IPS DF 6.9 (cell line): ENCODE measurements at regions not wholly inside any gene's neighbourhood (a gene's known extent, or its start where the extent isn't known, plus 50 kb on each side); places are given as distances from the start of the nearest gene placed in this dataset.
"Not testable (repeated sequence)": the region's sequence is repeated elsewhere in the genome, so short reads cannot be mapped to it uniquely, and the experiment has no call there.

Source experiments
- DNase-seq: peaks from one replicate; pipeline ENCODE4 v3.0.0-alpha.2; 2013; ENCODE audit warnings: low read depth, low spot score
- H3K27ac ChIP-seq: one replicate; pipeline ENCODE4 v1.5.1; 2013; ENCODE audit warnings: low read length, control low read depth
- H3K27me3 ChIP-seq: 2 replicates; pipeline ENCODE4 v1.6.1; 2013; ENCODE audit warnings: mild to moderate bottlenecking, low read length; ENCODE audit not compliant: control insufficient read depth, insufficient read depth
- H3K36me3 ChIP-seq: 2 replicates; pipeline ENCODE4 v1.6.1; 2013; ENCODE audit warnings: low read length; ENCODE audit not compliant: control insufficient read depth, insufficient read depth
- H3K4me1 ChIP-seq: 2 replicates; pipeline ENCODE4 v1.6.1; 2013; ENCODE audit warnings: low read length; ENCODE audit not compliant: control insufficient read depth, insufficient read depth
- H3K4me3 ChIP-seq: 2 replicates; pipeline ENCODE4 v1.5.1; 2013; ENCODE audit warnings: mild to moderate bottlenecking, low read length
- H3K9me3 ChIP-seq: 2 replicates; pipeline ENCODE4 v1.6.1; 2013; ENCODE audit warnings: low read length, inconsistent platforms; ENCODE audit not compliant: control insufficient read depth, insufficient read depth
- WGBS: extraction: QIAGEN DNeasy Blood & Tissue Kit; methylation state at CpG from one replicate; pipeline ENCODE4 v1.1.7; 2013; ENCODE audit warnings: mixed read lengths, missing lambda C conversion rate; ENCODE audit not compliant: insufficient read length, insufficient coverage; 5-methylcytosine and 5-hydroxymethylcytosine counted together

- not testable (repeated sequence) for H3K4me1 ChIP-seq, H3K4me3 ChIP-seq, H3K36me3 ChIP-seq, DNase-seq, H3K27ac ChIP-seq, H3K27me3 ChIP-seq, H3K9me3 ChIP-seq
- WGBS: no CpG with 5 or more reads among the region's 15 CpGs
Measured at GRCh38 chr16:29301662-29302285, 104.7 kb downstream of the NPIPB11 start.

- not testable (repeated sequence) for H3K9me3 ChIP-seq, DNase-seq, H3K4me1 ChIP-seq, H3K36me3 ChIP-seq, H3K27me3 ChIP-seq, H3K27ac ChIP-seq, H3K4me3 ChIP-seq
- no CpG with 5 or more reads among the region's 29 CpGs for WGBS
Measured at GRCh38 chr16:29300541-29301535, 105.7 kb downstream of the NPIPB11 start.

GRCh38 chr16:29300030-29300491 is 106.5 kb downstream of the NPIPB11 start:
- not testable (repeated sequence) for DNase-seq, H3K27ac ChIP-seq
- no CpG with 5 or more reads among the region's 7 CpGs for WGBS

GRCh38 chr16:29298997-29299396 is 107.5 kb downstream of the NPIPB11 start:
- H3K36me3 ChIP-seq, H3K27me3 ChIP-seq, H3K9me3 ChIP-seq, H3K27ac ChIP-seq, DNase-seq, H3K4me3 ChIP-seq, H3K4me1 ChIP-seq: not testable (repeated sequence)
- WGBS: 100% methylated on average over 7 of the region's 10 CpGs

More at GRCh38 chr16:29300030-29300491, 106.5 kb downstream of the NPIPB11 start:
- H3K27me3 ChIP-seq, H3K4me1 ChIP-seq, H3K4me3 ChIP-seq, H3K36me3 ChIP-seq, H3K9me3 ChIP-seq: not testable (repeated sequence)

GRCh38 chr16:29298307-29298706 is 108.2 kb downstream of the NPIPB11 start:
- H3K9me3 ChIP-seq, H3K36me3 ChIP-seq, H3K27ac ChIP-seq, H3K4me3 ChIP-seq, H3K27me3 ChIP-seq, H3K4me1 ChIP-seq, DNase-seq: not testable (repeated sequence)
- WGBS: no CpG with 5 or more reads among the region's 12 CpGs

DNA sequence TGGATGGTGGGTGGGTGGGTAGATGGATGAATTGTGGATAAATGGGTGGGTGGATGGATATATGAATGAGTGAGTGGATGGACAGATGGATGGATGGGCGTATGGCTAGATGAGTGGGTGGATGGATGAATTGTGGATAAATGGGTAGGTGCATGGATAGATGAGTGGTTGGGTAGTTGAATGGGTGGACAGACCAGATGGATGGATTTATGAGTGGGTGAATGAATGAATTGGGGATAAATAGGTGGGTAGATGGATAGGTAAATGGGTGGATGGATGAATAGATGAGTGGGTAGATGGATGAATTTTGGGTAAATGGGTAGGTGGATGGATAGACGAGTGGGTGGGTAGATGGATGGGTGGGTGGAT is 108.7 kb downstream of the NPIPB11 start:
- not testable (repeated sequence) for H3K9me3 ChIP-seq, DNase-seq, H3K27ac ChIP-seq, H3K4me1 ChIP-seq, H3K36me3 ChIP-seq, H3K27me3 ChIP-seq, H3K4me3 ChIP-seq
- WGBS: no CpG with 5 or more reads among the region's 2 CpGs

DNA sequence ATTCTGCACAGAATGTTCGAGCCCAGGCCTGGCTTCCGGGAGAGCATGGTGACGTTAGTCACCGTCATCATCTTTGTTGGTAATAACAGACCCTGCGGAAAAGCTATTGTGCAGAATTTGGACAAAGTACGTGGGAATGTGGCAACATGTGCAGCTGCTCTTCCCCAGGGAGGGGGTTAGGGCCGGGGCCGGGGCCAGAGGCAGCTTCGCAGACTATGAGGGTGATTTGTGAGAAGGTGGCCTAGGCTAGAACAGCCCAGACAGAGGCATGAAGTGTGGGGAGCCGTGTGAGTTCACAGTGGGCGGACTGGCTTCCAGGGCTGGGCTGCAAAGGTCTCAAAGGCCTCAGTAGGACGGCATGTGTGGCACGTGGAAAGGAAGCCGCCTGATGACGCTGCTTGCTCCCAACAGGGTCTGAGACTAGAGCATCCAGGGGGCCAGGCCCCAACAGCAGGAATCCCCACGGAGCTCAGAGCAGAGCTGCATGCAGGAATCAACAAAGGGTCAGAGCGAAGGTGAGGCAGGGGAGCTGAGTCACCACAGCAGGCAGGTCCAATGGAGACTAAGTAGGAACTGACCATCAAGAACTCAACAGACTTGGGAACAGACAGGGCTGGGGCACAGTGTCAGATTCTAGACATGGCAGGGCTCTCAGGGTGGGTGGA is 109.2 kb downstream of the NPIPB11 start:
- no CpG with 5 or more reads among the region's 17 CpGs for WGBS

GRCh38 chr16:29296176-29296575 is 110.3 kb downstream of the NPIPB11 start:
- H3K27ac ChIP-seq, H3K4me3 ChIP-seq, H3K9me3 ChIP-seq, H3K4me1 ChIP-seq, H3K27me3 ChIP-seq, DNase-seq, H3K36me3 ChIP-seq: not testable (repeated sequence)
- WGBS: no CpG with 5 or more reads among the region's 11 CpGs

More for the DNA sequence above, 109.2 kb downstream of the NPIPB11 start:
- H3K36me3 ChIP-seq, H3K4me3 ChIP-seq, H3K27ac ChIP-seq, H3K27me3 ChIP-seq, DNase-seq, H3K9me3 ChIP-seq, H3K4me1 ChIP-seq: not testable (repeated sequence)

- not testable (repeated sequence) for H3K4me3 ChIP-seq, H3K4me1 ChIP-seq, H3K27me3 ChIP-seq, H3K36me3 ChIP-seq, H3K9me3 ChIP-seq, DNase-seq, H3K27ac ChIP-seq
- WGBS: no CpG with 5 or more reads among the region's 21 CpGs
Measured at GRCh38 chr16:29294951-29295795, 111.3 kb downstream of the NPIPB11 start.
